Heart left ventricle (tissue), 13 donors: ENCODE measurements at regions not wholly inside any gene's neighbourhood (a gene's known extent, or its start where the extent isn't known, plus 50 kb on each side); places are given as distances from the start of the nearest gene placed in this dataset.

Source experiments
- CTCF ChIP-seq, 12 donors: fragments of 200-600 bp; sonication (generic) in 4 of 12; IDR thresholded peaks; one replicate each; pipeline versions ENCODE4 v1.5.0 to v1.8.0; 2018 to 2022; ENCODE audit warnings: antibody characterized with exemption in 12 of 12, mild to moderate bottlenecking in 5 of 12
- POLR2A ChIP-seq, 2 donors: fragments of 450-650 bp; IDR thresholded peaks; one replicate each; pipeline ENCODE4 v1.6.1; 2017; ENCODE audit warnings: antibody characterized with exemption in 2 of 2, mild to moderate bottlenecking in 2 of 2, moderate library complexity in 2 of 2
- donor health status: ischemic (EF 13 %, LVEDD 7.1; RV severe dilation, severe dysfunction).
- donor health status: DM: no; HTN: yes; CAD: no.
- donor health status: DM: no; HTN: no; CAD: no.
- donor health status: ischemic (EF 25% LVEDD 6.9; RV normal size, moderate dysfunction).
- donor health status: ischemic (EF 25% LVEDD 5.7; RV mildly dilated, moderate dysfunction).
- donor health status: ischemic (EF 35%, LVEDD 5.7; RV mildly dilated, moderate dysfunction).
- donor health status: nonischemic (EF 11% LVEDD 7.7; RV severe dilation, severe dysfunction).
- donor health status: DM: yes; HTN: yes; CAD: no.
- donor health status: PGD.
- donor health status: ischemic (EF 29% LVEDD 5.4; RV normal size, mild dysfunction).
- donor health status: nonischemic (EF 23%, LVEDD 6.1; RV moderate dilation, normal function).

GRCh38 chr4:104728380-104729122, 233.9 kb upstream of the CXXC4 start:
- no peak for TF ChIP-seq CTCF (IDR thresholded peaks at IDR 0.05)
- no peak for TF ChIP-seq POLR2A (IDR thresholded peaks at IDR 0.05)
